Mucosa of stomach (tissue), 1 donor: ENCODE measurements at regions not wholly inside any gene's neighbourhood (a gene's known extent, or its start where the extent isn't known, plus 50 kb on each side); places are given as distances from the start of the nearest gene placed in this dataset.

ENCODE experiments used
- H3K27me3 ChIP-seq: one replicate; pipeline ENCODE4 v1.7.0; 2013; ENCODE audit warnings: mild to moderate bottlenecking, low read length; ENCODE audit not compliant: control insufficient read depth, insufficient read depth
- H3K36me3 ChIP-seq: one replicate; pipeline ENCODE4 v1.7.0; 2013; ENCODE audit warnings: low read length; ENCODE audit not compliant: control insufficient read depth, insufficient read depth
- H3K4me1 ChIP-seq: one replicate; pipeline ENCODE4 v1.7.0; 2013; ENCODE audit warnings: mild to moderate bottlenecking, low read length; ENCODE audit not compliant: control insufficient read depth, insufficient read depth
- H3K4me3 ChIP-seq: one replicate; pipeline ENCODE4 v1.7.0; 2013; ENCODE audit warnings: low read length
- H3K9ac ChIP-seq: one replicate; pipeline ENCODE4 v1.7.0; 2013; ENCODE audit warnings: mild to moderate bottlenecking, low read length, moderate library complexity
- H3K9me3 ChIP-seq: one replicate; pipeline ENCODE4 v1.7.0; 2013; ENCODE audit warnings: mild to moderate bottlenecking, low read length, moderate library complexity; ENCODE audit not compliant: control insufficient read depth
- donor health status: Pancreatic carcinoma.

DNA sequence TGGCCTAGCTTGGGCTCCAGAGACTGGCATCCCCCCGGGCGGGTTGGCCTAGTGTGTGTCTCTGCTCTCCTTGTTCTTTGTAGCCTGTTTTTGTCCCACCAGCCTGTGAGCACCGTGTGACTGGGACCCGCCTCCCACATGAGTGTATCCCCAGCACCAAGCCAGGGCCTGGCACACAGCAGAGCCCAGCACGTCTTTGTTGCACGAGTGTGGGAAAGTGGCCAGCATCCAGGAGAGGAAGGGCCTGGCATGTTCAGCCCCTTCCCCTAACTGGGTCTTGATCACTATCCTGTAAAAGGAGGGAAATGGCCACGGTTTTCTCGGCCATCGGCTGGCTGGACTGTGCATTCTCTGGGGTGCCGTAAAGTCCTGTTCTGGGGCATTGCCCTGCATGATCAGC lies 290.1 kb downstream of the BMP7 start:
- Histone ChIP-seq H3K9ac (no peak overlapping the region), H3K4me1 (no peaks in the 10 kb centered on the region), H3K4me3 (no peak overlapping the region), H3K9me3 (no peaks in the 10 kb centered on the region), H3K27me3 (peaks cover 21% of the 10 kb centered on the region), H3K36me3 (no peaks in the 10 kb centered on the region)

DNA sequence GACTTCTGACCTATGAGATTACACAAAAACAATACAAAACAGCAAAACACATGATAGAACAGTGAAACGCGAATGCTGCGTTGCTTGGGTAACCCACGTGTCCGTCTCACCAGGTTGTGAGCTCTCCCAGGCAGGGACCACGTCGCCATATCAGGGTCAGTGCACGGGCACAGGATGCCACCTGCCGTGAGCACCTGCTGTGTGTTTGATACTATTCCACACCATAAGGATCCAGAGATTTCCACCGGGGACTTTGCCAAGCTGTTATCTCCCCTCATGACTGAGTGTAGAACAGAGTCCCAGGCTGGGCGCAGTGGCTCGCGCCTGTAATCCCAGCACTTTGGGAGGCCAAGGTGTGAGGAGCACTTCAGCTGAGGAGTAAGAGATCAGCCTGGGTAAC lies 288.0 kb downstream of the BMP7 start:
- Histone ChIP-seq H3K9ac (no peak overlapping the region), H3K36me3 (no peaks in the 10 kb centered on the region), H3K4me3 (no peak overlapping the region), H3K27me3 (peaks cover 12% of the 10 kb centered on the region), H3K4me1 (no peaks in the 10 kb centered on the region), H3K9me3 (no peaks in the 10 kb centered on the region)

DNA sequence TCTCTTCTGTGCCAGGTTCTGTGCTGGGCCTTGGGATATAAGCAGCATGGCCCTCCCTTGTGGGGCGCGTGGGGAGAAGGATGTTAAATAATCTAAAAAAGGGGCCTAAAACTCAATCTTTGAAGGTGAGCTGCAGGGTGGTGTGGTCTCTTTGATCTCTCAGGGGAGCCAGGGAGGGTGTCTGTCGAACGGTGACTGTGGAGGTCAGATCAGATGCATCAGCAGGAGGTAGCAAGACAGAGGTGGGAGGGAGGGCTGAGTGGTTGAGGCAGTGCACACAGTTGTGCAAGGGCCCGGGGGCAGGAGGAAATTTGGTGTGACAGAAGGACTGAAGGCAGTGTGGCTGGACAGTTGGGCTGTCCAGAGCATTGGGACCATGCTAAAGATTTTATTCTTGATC lies 287.3 kb downstream of the BMP7 start:
- H3K9me3 ChIP-seq: no peaks in the 10 kb centered on the region
- H3K36me3 ChIP-seq: no peaks in the 10 kb centered on the region
- H3K9ac ChIP-seq: no peak overlapping the region
- no peaks in the 10 kb centered on the region for H3K4me1 ChIP-seq
- no peak overlapping the region for H3K4me3 ChIP-seq
- peaks cover 7% of the 10 kb centered on the region for H3K27me3 ChIP-seq

DNA sequence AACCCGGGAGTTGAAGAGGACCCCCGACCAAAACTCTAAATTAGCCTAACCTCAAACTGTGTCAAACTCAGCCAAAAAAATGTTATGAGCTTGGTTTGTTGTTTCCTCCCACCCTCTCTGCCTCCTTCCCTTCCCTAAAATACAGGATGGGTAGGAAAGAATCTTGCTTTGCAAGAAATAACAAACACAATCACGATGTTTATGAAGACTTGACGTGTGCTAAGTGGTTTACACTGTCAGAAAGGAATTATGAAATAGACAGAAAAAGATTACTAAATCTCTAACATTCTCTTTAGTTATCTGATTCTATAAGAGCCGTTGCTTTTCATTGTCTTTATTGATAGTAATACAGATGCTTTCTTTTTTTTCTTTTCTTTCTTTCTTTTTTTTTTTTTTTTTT lies 285.1 kb downstream of the BMP7 start:
- Histone ChIP-seq H3K4me3 (no peak overlapping the region), H3K4me1 (no peaks in the 10 kb centered on the region), H3K9ac (no peak overlapping the region), H3K9me3 (no peaks in the 10 kb centered on the region), H3K36me3 (no peaks in the 10 kb centered on the region), H3K27me3 (no peaks in the 10 kb centered on the region)

DNA sequence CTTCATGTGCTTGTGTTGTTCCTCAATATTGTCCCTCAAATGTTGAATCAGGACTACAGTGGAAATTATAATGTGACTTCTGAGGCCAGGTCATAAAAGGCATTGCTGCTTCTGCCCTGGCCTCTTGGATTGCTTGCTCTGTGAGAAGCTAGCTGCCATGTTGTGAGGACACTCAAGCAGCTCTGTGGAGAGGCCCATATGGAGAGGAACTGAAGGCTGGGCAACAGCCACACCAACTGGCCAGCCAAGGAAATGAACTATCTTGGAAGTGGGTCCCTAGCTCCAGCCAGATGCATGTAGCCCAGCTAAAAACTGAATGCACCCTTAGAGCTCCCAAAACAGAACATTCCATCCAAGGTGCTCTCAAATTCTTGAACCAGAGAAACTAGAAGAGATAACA lies 282.6 kb downstream of the BMP7 start:
- peaks cover 8% of the 10 kb centered on the region for H3K27me3 ChIP-seq
- H3K36me3 ChIP-seq: no peaks in the 10 kb centered on the region
- no peaks in the 10 kb centered on the region for H3K9me3 ChIP-seq
- no peak overlapping the region for H3K4me3 ChIP-seq
- H3K4me1 ChIP-seq: no peaks in the 10 kb centered on the region
- H3K9ac ChIP-seq: no peak overlapping the region

DNA sequence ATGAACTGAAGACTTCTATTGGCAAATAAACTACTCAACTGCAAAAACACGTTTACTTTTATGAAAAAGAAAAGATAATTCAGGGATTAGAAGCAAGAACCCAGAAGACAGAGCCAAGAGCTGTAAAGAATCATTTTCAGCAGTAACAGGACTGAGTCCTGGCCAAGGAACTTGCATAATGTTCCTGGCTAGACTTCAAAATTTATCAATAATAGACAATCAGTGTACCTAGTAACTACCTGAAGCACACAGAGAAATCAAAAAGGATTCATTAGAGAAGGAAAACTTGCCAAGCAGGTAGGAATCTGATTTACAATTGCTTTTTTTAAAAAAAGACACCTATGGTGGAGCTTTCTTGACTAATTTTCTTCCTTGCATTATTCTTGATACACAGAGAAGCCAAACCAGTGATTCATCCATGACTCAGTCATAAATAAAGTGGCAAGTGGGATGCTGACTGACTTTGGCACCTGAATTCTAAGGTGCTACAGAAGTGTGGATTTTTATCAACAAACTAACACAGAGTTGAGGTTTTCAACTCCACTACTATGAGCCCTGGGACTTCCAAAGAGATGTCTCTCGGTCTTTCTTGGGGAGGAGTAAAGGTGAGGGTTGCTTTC lies 281.3 kb downstream of the BMP7 start:
- Histone ChIP-seq H3K36me3 (no peaks in the 10 kb centered on the region), H3K4me1 (no peaks in the 10 kb centered on the region), H3K9me3 (no peaks in the 10 kb centered on the region), H3K4me3 (no peak overlapping the region), H3K27me3 (peaks cover 9% of the 10 kb centered on the region), H3K9ac (no peak overlapping the region)

DNA sequence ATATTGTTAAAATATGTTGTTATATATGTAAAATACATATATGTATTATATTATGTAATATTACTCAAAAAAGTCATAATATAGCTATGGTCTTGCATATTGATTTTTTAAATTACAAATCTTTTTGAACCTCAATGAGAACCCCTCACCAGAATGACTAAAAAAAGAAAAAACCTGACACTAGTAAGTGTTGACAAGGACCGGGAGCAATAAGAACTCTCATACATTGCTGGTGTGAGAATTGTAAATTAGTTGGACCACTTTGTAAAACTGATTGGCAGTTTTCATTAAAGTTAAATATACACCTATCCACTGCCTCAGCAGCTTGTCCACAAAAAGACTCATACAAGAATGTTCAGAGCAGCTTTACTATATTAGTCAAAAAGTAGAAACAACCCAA lies 280.0 kb downstream of the BMP7 start:
- no peak overlapping the region for H3K4me3 ChIP-seq
- peaks cover 9% of the 10 kb centered on the region for H3K27me3 ChIP-seq
- no peaks in the 10 kb centered on the region for H3K9me3 ChIP-seq
- H3K4me1 ChIP-seq: no peaks in the 10 kb centered on the region
- no peak overlapping the region for H3K9ac ChIP-seq
- H3K36me3 ChIP-seq: no peaks in the 10 kb centered on the region

DNA sequence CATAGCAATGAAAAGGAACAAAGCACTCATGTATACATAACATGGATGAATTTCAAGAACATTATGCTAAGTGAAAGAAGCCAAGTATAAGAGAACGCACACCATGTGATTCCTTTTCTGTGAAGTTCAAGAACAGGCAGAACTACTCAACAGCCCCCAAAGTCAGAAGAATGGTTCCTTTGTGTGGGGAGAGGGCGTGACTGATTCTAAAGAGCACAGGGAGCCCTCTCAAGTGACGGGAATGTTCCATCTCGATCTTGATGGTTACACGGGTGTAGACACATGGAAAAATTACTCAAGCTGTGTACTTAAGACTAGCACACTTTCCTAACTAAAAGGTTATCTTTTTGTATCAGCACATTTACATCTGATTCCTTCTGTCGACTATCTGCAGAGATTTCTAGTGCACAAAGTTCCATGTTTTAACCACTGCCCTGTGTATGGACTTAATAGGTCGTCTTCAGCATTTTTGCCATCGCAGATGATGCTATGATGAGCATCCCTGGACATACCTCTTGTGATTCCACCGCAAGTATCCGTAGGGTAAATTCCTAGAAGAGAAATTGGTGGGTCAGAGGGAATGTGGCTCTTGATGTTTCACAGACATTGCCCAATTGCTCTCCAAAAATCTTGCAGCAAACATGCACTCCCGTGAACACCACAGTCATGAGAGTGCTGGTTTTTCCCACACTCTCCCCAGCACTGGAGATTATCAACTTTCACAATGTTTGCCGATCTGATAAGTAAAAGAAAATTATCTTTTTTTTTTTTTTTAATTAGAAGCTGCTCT lies 279.3 kb downstream of the BMP7 start:
- H3K36me3 ChIP-seq: no peaks in the 10 kb centered on the region
- peaks cover 9% of the 10 kb centered on the region for H3K27me3 ChIP-seq
- H3K9ac ChIP-seq: no peak overlapping the region
- no peaks in the 10 kb centered on the region for H3K9me3 ChIP-seq
- H3K4me1 ChIP-seq: no peaks in the 10 kb centered on the region
- no peak overlapping the region for H3K4me3 ChIP-seq

DNA sequence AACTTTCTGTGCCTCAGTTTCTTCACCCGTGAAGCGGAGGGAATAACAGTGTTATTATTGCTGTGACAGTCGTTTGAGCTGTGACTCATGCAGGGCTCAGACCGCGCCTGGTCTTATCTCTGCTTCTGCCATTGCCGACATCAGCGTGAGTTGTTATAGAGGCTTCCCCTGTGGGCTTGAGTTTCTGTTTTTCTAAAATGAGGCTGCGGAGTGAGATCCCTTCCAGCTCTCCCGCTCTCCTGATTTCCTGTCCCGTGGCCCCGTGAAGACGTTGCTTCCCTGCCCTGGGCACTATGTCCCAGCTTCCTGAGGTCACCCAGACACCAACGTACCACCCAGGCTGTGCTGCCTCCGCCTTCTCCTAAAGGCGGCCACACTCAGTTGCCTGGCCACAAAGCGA lies 278.5 kb downstream of the BMP7 start:
- Histone ChIP-seq H3K27me3 (peaks cover 9% of the 10 kb centered on the region), H3K36me3 (no peaks in the 10 kb centered on the region), H3K4me1 (no peaks in the 10 kb centered on the region), H3K4me3 (no peak overlapping the region), H3K9me3 (no peaks in the 10 kb centered on the region), H3K9ac (no peak overlapping the region)

DNA sequence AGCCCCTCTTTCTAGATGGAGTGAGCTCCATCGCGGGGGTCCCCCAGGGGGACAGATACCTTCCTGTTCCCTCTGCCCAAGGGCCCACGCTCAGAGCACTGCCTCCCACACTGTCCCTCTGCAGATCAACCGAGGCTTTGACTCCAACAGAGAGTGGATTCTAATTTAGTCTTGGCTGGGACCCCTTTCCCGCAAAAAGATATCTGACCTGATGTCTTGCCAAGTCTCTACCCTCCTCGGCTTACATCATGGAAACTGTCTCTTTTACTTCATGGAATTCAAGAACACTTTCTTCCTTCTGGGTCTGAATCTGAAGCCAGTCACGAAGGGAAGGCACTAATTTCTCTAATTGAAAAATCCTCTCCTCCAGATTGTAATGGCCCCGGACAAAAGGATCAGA lies 278.0 kb downstream of the BMP7 start:
- Histone ChIP-seq H3K9me3 (no peaks in the 10 kb centered on the region), H3K4me1 (no peaks in the 10 kb centered on the region), H3K36me3 (no peaks in the 10 kb centered on the region), H3K4me3 (no peak overlapping the region), H3K9ac (no peak overlapping the region), H3K27me3 (peaks cover 9% of the 10 kb centered on the region)

DNA sequence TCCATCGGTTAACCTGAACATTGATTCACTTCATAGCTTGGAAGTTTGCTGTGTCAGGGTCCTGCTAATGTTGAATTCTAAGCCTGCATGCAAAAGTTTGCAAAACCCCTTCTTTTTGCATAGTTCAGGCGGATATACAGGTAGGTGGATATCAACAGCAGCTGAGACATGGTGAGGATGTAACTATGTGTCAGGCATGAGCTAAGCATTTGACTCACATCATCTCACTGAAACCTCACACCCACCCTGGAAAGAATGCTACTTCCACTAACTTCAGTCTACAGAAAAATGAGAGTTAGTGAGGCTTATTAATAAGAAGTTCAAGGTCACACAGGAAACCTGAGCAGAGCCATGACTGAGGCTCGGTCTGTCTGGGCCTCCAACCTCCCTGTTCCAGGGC lies 276.9 kb downstream of the BMP7 start:
- H3K36me3 ChIP-seq: no peaks in the 10 kb centered on the region
- no peaks in the 10 kb centered on the region for H3K9me3 ChIP-seq
- no peaks in the 10 kb centered on the region for H3K4me1 ChIP-seq
- no peak overlapping the region for H3K9ac ChIP-seq
- H3K4me3 ChIP-seq: no peak overlapping the region
- peaks cover 9% of the 10 kb centered on the region for H3K27me3 ChIP-seq

DNA sequence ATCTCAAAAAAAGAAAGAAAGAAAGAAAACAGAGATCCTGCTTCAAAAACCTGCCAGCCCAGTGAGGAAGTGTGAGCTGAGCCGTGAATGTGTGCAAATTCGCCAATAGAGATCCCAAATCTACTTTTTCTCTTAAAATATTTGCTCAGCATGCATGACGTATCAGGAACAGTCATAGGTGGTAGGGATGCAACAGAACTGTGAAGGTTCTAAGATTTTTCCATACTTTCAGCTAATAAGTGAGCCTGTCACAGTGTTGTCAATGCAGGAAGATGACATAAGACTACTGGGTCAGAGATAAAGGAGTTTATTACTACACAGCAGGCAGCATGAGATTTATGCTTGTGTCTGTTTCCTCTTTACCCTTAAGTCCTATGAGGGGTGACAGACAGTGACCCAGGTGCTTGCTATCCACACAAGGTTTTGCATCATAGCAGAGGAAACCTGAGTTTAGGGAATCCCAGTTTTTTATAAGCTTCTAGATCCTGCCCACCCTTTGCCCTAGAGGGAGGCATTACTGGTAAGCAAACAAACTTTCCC lies 273.4 kb downstream of the BMP7 start:
- H3K4me3 ChIP-seq: no peak overlapping the region

More for the DNA sequence above, 273.4 kb downstream of the BMP7 start:
- Histone ChIP-seq H3K27me3 (peaks cover 7% of the 10 kb centered on the region), H3K9ac (no peak overlapping the region), H3K36me3 (no peaks in the 10 kb centered on the region), H3K9me3 (no peaks in the 10 kb centered on the region), H3K4me1 (no peaks in the 10 kb centered on the region)
